HG03039 (cell line): ENCODE measurements at regions not wholly inside any gene's neighbourhood (a gene's known extent, or its start where the extent isn't known, plus 50 kb on each side); places are given as distances from the start of the nearest gene placed in this dataset.

Experiments
- ATAC-seq: cut with Tn5 transposase; IDR thresholded peaks from one replicate; pipeline ENCODE4 v1.9.1; 2021; ENCODE audit warnings: mild to moderate bottlenecking, moderate library complexity; ENCODE audit not compliant: unreplicated experiment

- ATAC-seq, result no peak
Measured at GRCh38 chr18:68435581-68435980, 279.3 kb downstream of the TMX3 start.

- no peak for ATAC-seq
Measured at GRCh38 chr18:68431922-68432198, 283.0 kb downstream of the TMX3 start.

- ATAC-seq, result no peak
Measured at GRCh38 chr18:68431111-68431921, 283.6 kb downstream of the TMX3 start.

- no peak for ATAC-seq
Measured at GRCh38 chr18:68429841-68430240, 285.1 kb downstream of the TMX3 start.

GRCh38 chr18:68429111-68429510 lies 285.8 kb downstream of the TMX3 start:
- ATAC-seq, result no peak

- no peak for ATAC-seq
Measured at GRCh38 chr18:68428661-68429060, 286.2 kb downstream of the TMX3 start.

GRCh38 chr18:68427951-68428401 lies 286.9 kb downstream of the TMX3 start:
- ATAC-seq, result no peak

GRCh38 chr18:68426731-68427315 lies 288.1 kb downstream of the TMX3 start:
- no peak for ATAC-seq

- ATAC-seq, result no peak
Measured at GRCh38 chr18:68418881-68419280, 296.0 kb downstream of the TMX3 start.

- ATAC-seq, result no peak
Measured at GRCh38 chr18:68418226-68418868, 296.6 kb downstream of the TMX3 start.

GRCh38 chr18:68417826-68418225 lies 297.1 kb downstream of the TMX3 start:
- ATAC-seq, result no peak

- ATAC-seq, result no peak
Measured at GRCh38 chr18:68417166-68417799, 297.6 kb downstream of the TMX3 start.

GRCh38 chr18:68414407-68414806 lies 300.5 kb downstream of the TMX3 start:
- ATAC-seq, result no peak

- ATAC-seq, result no peak
Measured at GRCh38 chr18:68409576-68409975, 305.3 kb downstream of the TMX3 start.

GRCh38 chr18:68406761-68407160 lies 308.1 kb downstream of the TMX3 start:
- no peak for ATAC-seq

- ATAC-seq, result no peak
Measured at GRCh38 chr18:68402784-68403183, 312.1 kb downstream of the TMX3 start.

GRCh38 chr18:68400889-68401288 lies 314.0 kb downstream of the TMX3 start:
- no peak for ATAC-seq

GRCh38 chr18:68399721-68400120 lies 315.2 kb downstream of the TMX3 start:
- no peak for ATAC-seq

- no peak for ATAC-seq
Measured at GRCh38 chr18:68397241-68398035, 317.5 kb downstream of the TMX3 start.

GRCh38 chr18:68394705-68395104 lies 320.2 kb downstream of the TMX3 start:
- no peak for ATAC-seq

GRCh38 chr18:68391801-68392200 lies 323.1 kb downstream of the TMX3 start:
- ATAC-seq, result no peak
